Brain microvascular endothelial cell (primary cell): ENCODE measurements at regions not wholly inside any gene's neighbourhood (a gene's known extent, or its start where the extent isn't known, plus 50 kb on each side); places are given as distances from the start of the nearest gene placed in this dataset.
"Not testable (repeated sequence)": the region's sequence is repeated elsewhere in the genome, so short reads cannot be mapped to it uniquely, and the experiment has no call there.

Experiments
- DNase-seq: peaks from one replicate; pipeline ENCODE4 v3.0.0-alpha.2; 2020
- H3K27ac ChIP-seq: fragments of 250-450 bp; sonication (Bioruptor Pico); 2 replicates; pipeline ENCODE4 v1.5.1; 2020; ENCODE audit warnings: mild to moderate bottlenecking, moderate library complexity
- H3K27me3 ChIP-seq: fragments of 250-450 bp; sonication (Bioruptor Pico); replicated peaks from 2 replicates; pipeline ENCODE4 v1.5.1; 2020; ENCODE audit warnings: mild to moderate bottlenecking
- H3K36me3 ChIP-seq: fragments of 250-450 bp; sonication (Bioruptor Pico); replicated peaks from 2 replicates; pipeline ENCODE4 v1.5.1; 2020; ENCODE audit warnings: mild to moderate bottlenecking
- H3K4me3 ChIP-seq: 2 replicates; pipeline ENCODE4 v1.5.1; 2011; ENCODE audit warnings: low read depth, mild to moderate bottlenecking, control low read depth, low read length, moderate library complexity
- in situ Hi-C: cut with HindIII; loops from 2 replicates; pipeline ENCODE4 v1.10.0; 2017; ENCODE audit warnings: low sequenced_read_pairs, low pct_ligation_motif_present
- TF ChIP-seq, protein P1 (sequence below): IDR thresholded peaks from 2 replicates; pipeline ENCODE4 v1.5.1; 2011; ENCODE audit warnings: low read depth, mild to moderate bottlenecking, moderate library complexity, low read length, control low read depth, inconsistent platforms; ENCODE audit errors: missing control alignments

DNA sequence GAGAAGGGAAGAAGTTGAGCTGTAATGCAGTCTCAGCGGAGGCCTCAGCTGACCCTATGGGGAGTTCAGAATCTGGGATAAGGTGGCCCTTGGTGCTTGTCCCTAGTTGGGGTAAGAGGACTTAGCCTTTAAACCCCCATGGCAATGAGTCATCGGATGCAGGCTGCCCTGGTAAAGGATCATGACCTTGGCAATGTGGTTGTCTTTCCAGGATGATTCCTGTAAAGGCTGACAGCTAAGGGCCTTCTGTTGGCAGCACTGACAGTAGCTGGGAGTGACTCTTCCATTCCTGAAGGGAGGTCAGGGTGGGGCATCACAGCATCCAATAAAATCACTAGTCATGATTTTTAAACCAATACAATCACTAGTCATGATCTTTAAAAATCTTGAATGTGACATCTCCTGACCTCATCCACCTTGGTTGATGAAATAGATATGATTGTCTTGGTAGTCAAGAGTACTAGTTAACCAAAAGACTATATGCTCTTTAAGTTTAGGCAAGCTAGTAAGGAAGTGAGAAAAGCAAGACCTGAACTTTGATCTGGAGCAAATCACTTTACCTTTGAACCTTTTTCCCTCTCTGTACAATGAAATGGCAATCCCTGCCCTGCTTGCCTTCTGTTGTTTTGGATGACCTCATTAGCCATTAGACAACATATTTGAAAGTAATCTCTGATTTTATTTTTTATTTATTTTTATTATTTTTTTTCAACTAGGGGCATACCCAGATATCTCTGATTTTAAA, 71.3 kb upstream of the CACNA1D start:
- in situ Hi-C loops, result no loop called here
- no peak for DNase-seq
- no peak overlapping the region for H3K27ac ChIP-seq
- no peak overlapping the region for H3K4me3 ChIP-seq
- no peaks in the 10 kb centered on the region for H3K36me3 ChIP-seq
- no peaks in the 10 kb centered on the region for H3K27me3 ChIP-seq
- TF ChIP-seq, protein P1, sequence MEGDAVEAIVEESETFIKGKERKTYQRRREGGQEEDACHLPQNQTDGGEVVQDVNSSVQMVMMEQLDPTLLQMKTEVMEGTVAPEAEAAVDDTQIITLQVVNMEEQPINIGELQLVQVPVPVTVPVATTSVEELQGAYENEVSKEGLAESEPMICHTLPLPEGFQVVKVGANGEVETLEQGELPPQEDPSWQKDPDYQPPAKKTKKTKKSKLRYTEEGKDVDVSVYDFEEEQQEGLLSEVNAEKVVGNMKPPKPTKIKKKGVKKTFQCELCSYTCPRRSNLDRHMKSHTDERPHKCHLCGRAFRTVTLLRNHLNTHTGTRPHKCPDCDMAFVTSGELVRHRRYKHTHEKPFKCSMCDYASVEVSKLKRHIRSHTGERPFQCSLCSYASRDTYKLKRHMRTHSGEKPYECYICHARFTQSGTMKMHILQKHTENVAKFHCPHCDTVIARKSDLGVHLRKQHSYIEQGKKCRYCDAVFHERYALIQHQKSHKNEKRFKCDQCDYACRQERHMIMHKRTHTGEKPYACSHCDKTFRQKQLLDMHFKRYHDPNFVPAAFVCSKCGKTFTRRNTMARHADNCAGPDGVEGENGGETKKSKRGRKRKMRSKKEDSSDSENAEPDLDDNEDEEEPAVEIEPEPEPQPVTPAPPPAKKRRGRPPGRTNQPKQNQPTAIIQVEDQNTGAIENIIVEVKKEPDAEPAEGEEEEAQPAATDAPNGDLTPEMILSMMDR, result no peak

DNA sequence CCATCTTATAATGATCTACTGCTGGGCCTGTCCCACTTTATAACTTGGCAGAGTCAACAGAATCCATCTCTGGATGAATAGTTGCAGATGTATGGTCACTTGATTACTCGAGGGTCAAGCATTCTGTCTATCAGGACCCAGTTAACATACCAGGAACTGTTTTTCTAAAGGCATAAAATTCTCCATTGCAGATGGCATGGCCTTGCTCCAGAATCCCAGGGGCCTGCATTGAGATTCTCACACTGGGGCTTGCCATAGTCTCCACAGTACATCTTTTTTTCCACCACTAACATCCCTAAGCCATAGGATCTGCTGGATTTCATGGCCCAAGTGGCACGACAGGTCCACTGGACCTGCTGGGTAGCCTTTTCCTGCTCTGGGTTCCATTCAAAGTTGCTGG, 68.5 kb upstream of the CACNA1D start:
- no peaks in the 10 kb centered on the region for H3K36me3 ChIP-seq
- H3K27ac ChIP-seq, result no peak overlapping the region
- in situ Hi-C loops, result no loop called here
- no peak for DNase-seq
- no peaks in the 10 kb centered on the region for H3K27me3 ChIP-seq
- TF ChIP-seq, protein P1, result no peak
- H3K4me3 ChIP-seq, result no peak overlapping the region

DNA sequence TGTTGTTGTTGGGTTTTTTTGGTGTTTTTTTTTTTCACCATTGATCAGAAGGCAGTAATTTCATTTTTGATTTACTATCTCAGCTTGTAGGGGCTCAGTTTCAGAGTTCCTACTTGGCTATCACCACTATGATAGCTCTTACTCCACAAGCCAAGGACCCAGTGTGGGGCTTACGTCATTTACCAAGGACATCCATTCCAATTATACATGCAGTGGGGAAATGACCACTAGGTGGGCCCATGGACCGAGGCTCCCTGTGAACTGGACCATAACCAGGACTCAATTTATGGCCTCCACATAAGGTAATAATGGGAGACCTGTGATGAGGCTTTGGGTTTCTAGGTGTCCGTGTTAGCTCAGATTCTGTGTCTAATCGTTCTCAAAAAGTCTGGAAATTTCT, 67.5 kb upstream of the CACNA1D start:
- Histone ChIP-seq H3K27ac (no peak overlapping the region), H3K4me3 (no peak overlapping the region), H3K36me3 (no peaks in the 10 kb centered on the region), H3K27me3 (no peaks in the 10 kb centered on the region)
- DNase-seq, result no peak
- TF ChIP-seq, protein P1, result peak; percentile 12
- in situ Hi-C loops, result no loop called here

DNA sequence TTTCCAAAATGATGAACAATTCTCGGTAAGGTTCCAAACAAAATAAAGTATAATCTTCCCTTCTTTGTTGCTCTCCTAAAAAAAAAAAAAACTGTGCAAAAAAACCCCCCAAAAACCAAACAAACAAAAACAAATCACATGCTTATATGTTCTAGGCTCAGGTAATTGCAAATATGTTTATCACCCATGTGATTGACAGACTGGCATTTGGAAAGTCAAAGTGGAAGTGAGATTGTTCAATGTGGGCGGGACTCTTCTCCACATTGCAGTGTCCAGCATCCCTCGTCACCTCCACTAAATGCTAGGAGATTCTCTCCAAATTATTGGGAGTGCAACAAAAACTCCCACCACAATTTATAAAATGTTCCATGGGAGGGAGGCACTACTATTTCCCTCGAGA, 57.6 kb upstream of the CACNA1D start:
- Histone ChIP-seq H3K4me3 (no peak overlapping the region), H3K27ac (no peak overlapping the region), H3K36me3 (no peaks in the 10 kb centered on the region), H3K27me3 (no peaks in the 10 kb centered on the region)
- in situ Hi-C loops, result no loop called here
- TF ChIP-seq, protein P1, result no peak
- no peak for DNase-seq

DNA sequence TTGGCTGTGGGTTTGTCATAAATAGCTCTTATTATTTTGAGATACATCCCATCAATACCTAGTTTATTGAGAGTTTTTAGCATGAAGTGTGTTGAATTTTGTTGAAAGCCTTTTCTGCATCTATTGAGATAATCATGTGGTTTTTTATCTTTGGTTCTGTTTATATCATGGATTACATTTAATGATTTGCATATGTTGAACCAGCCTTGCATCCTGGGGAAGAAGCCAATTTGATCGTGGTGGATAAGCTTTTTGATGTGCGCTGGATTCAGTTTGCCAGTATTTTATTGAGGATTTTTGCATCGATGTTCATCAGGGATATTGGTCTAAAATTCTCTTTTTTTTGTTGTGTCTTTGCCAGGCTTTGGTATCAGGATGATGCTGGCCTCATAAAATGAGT, 51.5 kb upstream of the CACNA1D start:
- H3K27me3 ChIP-seq, H3K27ac ChIP-seq, in situ Hi-C loops, H3K4me3 ChIP-seq, H3K36me3 ChIP-seq, DNase-seq: not testable (repeated sequence)
